ENCODE measurements at regions not wholly inside any gene's neighbourhood (a gene's known extent, or its start where the extent isn't known, plus 50 kb on each side); places are given as distances from the start of the nearest gene placed in this dataset.

- no peak overlapping the region for H3K4me3 ChIP-seq (ENCODE audit: low read depth, low read length)
- TF ChIP-seq CTCF (IDR thresholded peaks at IDR 0.05; ENCODE audit: low read depth, low read length) = no peak
- DNase-seq (ENCODE audit: low read depth, low spot score) = no peak
- in situ Hi-C loops (cut with HindIII; ENCODE audit: low sequenced_read_pairs) = no loop called here
Measured at GRCh38 chr12:97283297-97283696, 179.3 kb upstream of the RMST start.

- no peak for TF ChIP-seq CTCF (IDR thresholded peaks at IDR 0.05; ENCODE audit: low read depth, low read length)
- in situ Hi-C loops (cut with HindIII; ENCODE audit: low sequenced_read_pairs) = no loop called here
- no peak for DNase-seq (ENCODE audit: low read depth, low spot score)
- no peak overlapping the region for H3K4me3 ChIP-seq (ENCODE audit: low read depth, low read length)
Measured at GRCh38 chr12:97288531-97288930, 174.1 kb upstream of the RMST start.

- no peak for DNase-seq (ENCODE audit: low read depth, low spot score)
- in situ Hi-C loops (cut with HindIII; ENCODE audit: low sequenced_read_pairs) = no loop called here
- TF ChIP-seq CTCF (IDR thresholded peaks at IDR 0.05; ENCODE audit: low read depth, low read length) = no peak
- no peak overlapping the region for H3K4me3 ChIP-seq (ENCODE audit: low read depth, low read length)
Measured at GRCh38 chr12:97292588-97292987, 170.0 kb upstream of the RMST start.

GRCh38 chr12:97293541-97293940 lies 169.1 kb upstream of the RMST start:
- in situ Hi-C loops (cut with HindIII; ENCODE audit: low sequenced_read_pairs) = no loop called here
- no peak for TF ChIP-seq CTCF (IDR thresholded peaks at IDR 0.05; ENCODE audit: low read depth, low read length)
- H3K4me3 ChIP-seq (ENCODE audit: low read depth, low read length) = no peak overlapping the region

GRCh38 chr12:97299847-97300246 lies 162.8 kb upstream of the RMST start:
- in situ Hi-C loops (cut with HindIII; ENCODE audit: low sequenced_read_pairs) = no loop called here
- DNase-seq (ENCODE audit: low read depth, low spot score) = no peak
- no peak for TF ChIP-seq CTCF (IDR thresholded peaks at IDR 0.05; ENCODE audit: low read depth, low read length)
- no peak overlapping the region for H3K4me3 ChIP-seq (ENCODE audit: low read depth, low read length)

More at GRCh38 chr12:97293541-97293940, 169.1 kb upstream of the RMST start:
- DNase-seq (ENCODE audit: low read depth, low spot score) = no peak

- no peak overlapping the region for H3K4me3 ChIP-seq (ENCODE audit: low read depth, low read length)
- no peak for TF ChIP-seq CTCF (IDR thresholded peaks at IDR 0.05; ENCODE audit: low read depth, low read length)
- DNase-seq (ENCODE audit: low read depth, low spot score) = no peak
- in situ Hi-C loops (cut with HindIII; ENCODE audit: low sequenced_read_pairs) = no loop called here
Measured at GRCh38 chr12:97300431-97300830, 162.2 kb upstream of the RMST start.

- TF ChIP-seq CTCF (IDR thresholded peaks at IDR 0.05; ENCODE audit: low read depth, low read length) = no peak
- in situ Hi-C loops (cut with HindIII; ENCODE audit: low sequenced_read_pairs) = no loop called here
- DNase-seq (ENCODE audit: low read depth, low spot score) = no peak
- H3K4me3 ChIP-seq (ENCODE audit: low read depth, low read length) = no peak overlapping the region
Measured at GRCh38 chr12:97300891-97301290, 161.7 kb upstream of the RMST start.
